VCaP (cell line): ENCODE measurements at regions not wholly inside any gene's neighbourhood (a gene's known extent, or its start where the extent isn't known, plus 50 kb on each side); places are given as distances from the start of the nearest gene placed in this dataset.

Experiments
- H3K27ac ChIP-seq: fragments of 450-650 bp; 2 replicates; pipeline ENCODE4 v1.5.1; 2017
- CTCF ChIP-seq: fragments of 450-650 bp; conservative IDR thresholded peaks from 2 replicates; pipeline ENCODE4 v1.5.1; 2017; ENCODE audit warnings: mild to moderate bottlenecking, moderate library complexity

GRCh38 chr2:57759131-57759530, 287.5 kb upstream of the VRK2 start:
- no peak for TF ChIP-seq CTCF
- no peak overlapping the region for H3K27ac ChIP-seq

GRCh38 chr2:57759822-57760300, 286.7 kb upstream of the VRK2 start:
- no peak overlapping the region for H3K27ac ChIP-seq
- peak; percentile 92 for TF ChIP-seq CTCF

GRCh38 chr2:57760381-57760801, 286.2 kb upstream of the VRK2 start:
- TF ChIP-seq CTCF, result no peak
- no peak overlapping the region for H3K27ac ChIP-seq

- no peak overlapping the region; the same call in 1 of the 2 replicates for H3K27ac ChIP-seq
- TF ChIP-seq CTCF, result no peak
Measured at GRCh38 chr2:57776916-57777315, 269.7 kb upstream of the VRK2 start.

- TF ChIP-seq CTCF, result no peak
Measured at GRCh38 chr2:57782587-57782986, 264.0 kb upstream of the VRK2 start.

GRCh38 chr2:57793310-57793709, 253.3 kb upstream of the VRK2 start:
- no peak for TF ChIP-seq CTCF
- no peak overlapping the region for H3K27ac ChIP-seq

More at GRCh38 chr2:57782587-57782986, 264.0 kb upstream of the VRK2 start:
- H3K27ac ChIP-seq, result no peak overlapping the region

GRCh38 chr2:57796527-57796926, 250.1 kb upstream of the VRK2 start:
- no peak for TF ChIP-seq CTCF
- H3K27ac ChIP-seq, result no peak overlapping the region
